NCI-H2107 treated with DMSO at 0.1 percent for 48 hours (cell line): ENCODE measurements at regions not wholly inside any gene's neighbourhood (a gene's known extent, or its start where the extent isn't known, plus 50 kb on each side); places are given as distances from the start of the nearest gene placed in this dataset.
"Not testable (repeated sequence)": the region's sequence is repeated elsewhere in the genome, so short reads cannot be mapped to it uniquely, and the experiment has no call there.

Experiments
- DNase-seq: peaks from one replicate; lab custom pipeline; 2025; ENCODE audit not compliant: unreplicated experiment; lab: John Stamatoyannopoulos, UW

DNA sequence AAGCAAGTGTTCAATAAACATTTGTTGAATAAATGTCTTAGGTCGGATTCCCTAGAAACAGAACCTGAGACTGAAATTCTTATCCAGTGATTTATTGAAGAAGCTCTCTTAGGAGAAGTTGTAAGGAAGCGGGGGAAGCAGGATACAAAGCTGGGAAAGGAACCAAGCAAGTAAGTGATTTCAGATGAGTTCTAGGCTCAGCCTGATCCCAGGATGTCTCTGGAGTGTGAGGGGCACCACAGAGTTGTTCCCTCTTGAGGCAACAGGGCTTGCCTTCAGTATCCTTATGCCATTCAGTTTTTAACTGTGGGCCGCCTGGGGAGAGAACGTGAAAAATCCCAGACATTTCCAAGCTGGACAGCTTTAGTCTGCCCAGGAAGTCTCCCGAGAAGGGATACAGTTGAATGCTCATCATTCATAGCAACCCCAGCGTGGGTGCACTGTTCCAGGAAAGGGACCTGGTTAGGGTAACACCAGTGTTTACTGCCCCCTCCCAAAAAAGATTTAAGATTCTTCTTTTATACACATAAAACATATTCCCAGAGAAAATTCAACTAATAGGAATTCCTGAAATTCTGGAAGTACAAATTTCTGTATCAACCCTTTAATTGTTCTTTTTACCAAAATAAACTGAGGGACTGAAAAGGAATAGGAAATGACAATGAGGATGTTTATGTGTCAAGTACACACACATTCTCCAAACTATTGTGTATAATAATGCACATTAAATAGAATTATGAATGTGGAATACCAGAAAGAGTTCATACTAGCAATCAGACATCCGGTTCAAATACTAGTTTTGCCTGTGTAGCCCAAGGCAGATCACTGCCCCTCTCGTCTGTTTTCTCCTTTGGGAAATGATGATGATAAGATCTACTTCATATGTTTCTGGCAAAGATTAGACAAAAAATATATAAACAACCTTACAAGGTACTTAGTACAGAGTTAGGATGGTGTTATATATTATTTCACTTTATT lies 592.1 kb upstream of the CDH2 start:
- no peak for DNase-seq

DNA sequence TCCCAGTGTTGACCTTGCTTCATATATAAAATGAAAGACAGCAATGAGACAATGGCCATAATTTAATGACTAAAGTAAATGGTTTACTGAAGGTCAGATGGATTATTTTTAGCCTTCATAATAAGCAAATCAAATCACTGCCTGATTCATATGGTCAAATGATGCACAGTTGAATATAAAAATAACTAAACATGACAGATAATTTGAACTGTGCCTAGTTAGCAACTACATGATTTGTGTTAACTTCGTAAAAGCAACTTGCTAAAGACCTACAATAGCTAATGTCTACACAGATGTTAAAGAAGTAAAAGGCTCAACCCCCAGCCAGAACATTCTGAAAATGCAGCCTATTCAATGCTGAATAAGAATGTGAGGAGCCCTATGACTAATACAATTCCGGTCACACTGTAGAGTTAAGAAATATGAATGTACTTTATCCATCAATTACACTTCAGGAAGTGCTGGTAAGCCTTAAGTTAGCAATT lies 590.8 kb upstream of the CDH2 start:
- DNase-seq, result no peak

DNA sequence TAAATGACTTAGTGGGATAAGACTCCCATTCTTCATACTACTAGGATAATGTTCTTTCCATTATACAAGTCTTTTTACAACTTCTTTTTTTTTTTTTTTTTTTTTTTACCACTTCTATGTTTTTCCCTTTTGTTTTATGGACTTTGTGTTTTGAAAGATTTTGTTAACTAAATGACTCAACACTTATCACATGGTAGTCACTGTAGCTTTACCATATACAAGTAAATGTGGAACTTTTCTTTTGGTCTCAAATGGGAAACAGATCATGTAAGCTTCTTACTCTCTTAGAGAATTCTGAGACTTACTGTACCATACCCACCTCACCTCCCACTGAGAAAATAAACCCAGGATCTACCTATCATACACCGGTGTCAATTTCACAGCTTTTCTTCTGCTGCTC lies 590.3 kb upstream of the CDH2 start:
- DNase-seq, result no peak

DNA sequence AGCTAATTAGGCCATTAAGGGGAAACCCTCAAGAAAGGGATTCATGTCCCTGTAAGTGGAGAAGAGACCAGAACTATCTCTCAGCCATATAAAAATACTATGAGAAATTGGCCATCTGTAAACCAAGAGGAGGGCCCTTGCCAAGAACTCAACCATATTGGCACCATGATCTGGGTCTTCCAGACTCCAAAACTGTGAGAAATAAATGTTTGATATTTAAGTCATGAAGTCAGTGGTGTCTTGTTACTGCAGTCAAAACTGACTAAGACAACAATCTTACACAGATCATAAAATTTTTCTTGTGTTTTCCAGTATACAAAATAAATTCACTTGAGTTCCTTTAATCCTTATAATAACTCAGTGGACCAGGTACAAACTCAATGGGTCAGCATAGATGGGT lies 589.8 kb upstream of the CDH2 start:
- DNase-seq, result no peak

DNA sequence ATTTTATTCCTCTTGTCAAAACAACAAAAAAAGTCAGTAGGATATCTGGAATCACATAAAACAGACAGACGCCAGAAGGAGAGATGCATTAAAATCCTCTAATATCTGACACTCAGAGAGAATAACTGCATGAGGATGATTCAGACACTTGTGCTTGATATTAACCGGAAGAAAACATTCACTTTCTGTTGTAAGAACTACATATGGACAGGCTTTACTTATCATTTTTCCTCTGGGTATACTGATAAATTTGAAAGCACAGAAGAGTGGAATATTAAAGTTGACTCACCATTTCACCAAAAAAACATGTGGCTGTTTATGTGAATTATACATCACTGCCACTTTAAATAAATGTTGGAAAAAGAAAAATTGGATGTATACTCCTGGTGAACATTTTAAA lies 589.1 kb upstream of the CDH2 start:
- DNase-seq, result no peak

DNA sequence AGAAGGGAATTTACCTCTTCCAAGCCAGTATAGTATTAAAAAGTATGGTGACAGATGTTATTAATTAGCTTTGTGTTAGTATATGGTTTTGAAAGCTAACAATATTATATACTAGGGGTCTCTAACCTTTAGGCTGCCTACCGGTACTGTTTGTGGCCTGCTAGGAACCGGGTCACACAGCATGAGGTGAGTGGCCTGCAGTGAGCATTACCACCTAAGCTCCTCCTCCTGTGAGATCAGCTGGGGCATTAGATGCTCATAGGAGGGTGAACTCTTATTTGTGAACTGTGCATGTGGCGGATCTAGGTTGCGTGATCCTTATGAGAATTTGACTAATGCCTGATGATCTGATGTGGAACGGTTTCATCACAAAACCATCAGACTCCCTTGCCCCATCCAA lies 583.4 kb upstream of the CDH2 start:
- no peak for DNase-seq

DNA sequence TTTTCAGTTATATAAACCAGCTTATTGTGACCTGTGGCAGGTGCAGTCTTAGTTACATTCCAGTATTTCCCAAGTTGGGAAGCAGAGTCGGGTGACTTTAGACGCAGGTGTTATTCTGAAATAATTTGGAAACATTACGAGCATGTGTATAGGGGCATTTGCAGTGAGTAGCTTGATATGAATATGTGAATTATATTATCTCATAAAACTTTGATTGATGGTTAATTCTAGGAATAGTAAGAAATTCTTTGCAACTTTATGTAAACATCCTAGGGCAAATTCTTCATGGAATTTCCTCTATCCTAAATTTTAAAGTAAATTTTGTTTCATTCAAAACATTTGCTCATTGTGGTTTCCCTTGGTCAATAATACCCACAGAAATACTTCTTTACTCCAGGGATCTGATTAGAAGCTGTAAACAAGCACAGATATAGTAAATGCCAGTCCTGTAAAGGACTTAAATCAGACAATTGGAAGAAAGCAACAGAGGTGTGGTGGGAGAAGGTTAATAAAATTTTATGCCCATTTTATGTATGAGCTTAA lies 580.6 kb upstream of the CDH2 start:
- no peak for DNase-seq

DNA sequence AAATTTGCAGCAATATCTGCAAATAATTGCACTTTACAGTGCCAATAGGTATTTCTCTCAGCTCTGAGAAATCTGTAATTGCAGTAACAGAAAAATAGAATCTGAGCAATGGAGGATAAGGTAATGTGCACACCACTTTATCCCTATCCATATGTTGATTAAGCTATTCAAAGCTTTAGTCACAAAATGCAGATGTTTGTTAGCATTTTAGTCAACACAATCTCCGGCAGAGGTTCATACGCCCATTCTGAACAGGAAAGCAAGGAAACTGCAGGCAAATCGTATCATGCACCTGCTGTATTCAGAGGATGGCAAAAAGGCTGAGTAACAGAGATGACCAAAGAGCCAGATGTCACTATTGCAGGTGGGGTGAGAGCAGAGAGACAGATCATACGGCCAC lies 566.2 kb upstream of the CDH2 start:
- no peak for DNase-seq

DNA sequence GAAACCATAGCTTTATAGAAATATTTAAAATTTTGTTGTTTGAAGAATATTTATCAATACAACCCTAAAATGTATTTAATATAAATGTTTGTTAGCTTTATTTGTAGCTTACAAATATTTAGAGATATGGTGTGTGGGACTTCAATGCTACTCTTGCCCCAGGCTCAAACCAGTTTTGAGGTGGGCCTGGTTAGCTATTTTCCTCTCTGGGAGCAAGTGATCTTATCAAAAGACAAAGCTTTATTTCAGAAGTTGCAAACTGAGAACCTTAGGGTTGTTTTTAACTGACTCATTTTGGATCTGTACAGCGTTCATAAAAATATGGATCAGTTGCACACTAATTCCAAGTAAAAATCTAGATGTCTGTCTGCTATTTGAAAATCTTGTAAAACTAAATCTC lies 563.6 kb upstream of the CDH2 start:
- DNase-seq, result no peak

DNA sequence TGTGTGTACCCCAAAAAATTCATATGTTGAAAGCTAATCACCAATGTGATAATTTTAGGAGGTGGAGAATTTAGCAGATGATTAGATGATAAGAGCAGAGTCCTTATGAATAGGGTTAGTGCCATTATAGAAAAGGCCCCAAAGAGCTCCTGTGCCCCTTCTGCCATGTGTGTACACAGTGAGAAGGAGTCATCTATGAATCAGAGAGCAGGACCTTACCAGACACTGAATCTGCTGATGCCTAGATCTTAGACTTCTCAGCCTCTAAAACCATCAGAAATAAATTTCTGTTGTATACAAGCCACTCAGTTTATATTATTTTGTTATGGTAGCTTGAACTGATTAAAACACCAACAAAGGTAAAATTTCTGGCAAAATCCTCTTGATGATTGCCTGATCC lies 560.0 kb upstream of the CDH2 start:
- no peak for DNase-seq

DNA sequence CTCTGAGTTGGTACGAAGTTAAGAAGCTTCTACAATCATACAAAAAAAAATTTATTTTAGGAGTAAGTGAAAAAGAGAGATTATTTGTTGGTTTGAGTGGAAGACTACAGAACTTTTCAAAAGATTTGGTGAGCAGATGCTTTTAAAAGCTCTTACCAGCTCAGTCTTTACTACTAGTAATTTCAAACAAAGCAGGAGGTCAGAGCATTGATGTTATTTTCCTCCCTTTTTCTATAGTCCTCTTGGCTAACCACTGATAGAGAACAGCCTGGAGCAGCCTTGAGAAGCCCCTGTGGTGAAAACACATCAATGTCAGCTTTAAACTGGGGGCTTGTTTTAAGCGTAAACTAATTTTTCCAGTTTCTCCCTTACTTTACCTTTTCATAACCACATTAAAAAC lies 559.3 kb upstream of the CDH2 start:
- no peak for DNase-seq

DNA sequence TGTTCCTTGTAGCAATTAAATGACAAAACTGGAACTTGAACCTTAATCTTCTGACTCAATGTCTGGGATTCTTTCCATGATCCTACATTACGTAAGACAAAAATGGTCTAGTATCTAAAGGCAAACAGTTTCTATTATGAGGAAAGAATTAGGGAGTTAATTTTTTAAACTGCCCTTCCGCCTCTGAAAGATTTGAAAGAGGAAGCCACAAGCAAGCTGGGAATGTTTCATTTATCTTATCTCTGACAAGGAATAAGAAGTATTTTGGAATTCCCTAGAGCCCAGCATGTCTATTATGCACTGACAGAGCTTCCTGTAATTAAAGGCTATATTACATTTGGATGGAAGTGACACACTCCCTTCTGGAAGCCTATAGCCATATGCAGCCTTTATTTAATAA lies 558.8 kb upstream of the CDH2 start:
- no peak for DNase-seq

DNA sequence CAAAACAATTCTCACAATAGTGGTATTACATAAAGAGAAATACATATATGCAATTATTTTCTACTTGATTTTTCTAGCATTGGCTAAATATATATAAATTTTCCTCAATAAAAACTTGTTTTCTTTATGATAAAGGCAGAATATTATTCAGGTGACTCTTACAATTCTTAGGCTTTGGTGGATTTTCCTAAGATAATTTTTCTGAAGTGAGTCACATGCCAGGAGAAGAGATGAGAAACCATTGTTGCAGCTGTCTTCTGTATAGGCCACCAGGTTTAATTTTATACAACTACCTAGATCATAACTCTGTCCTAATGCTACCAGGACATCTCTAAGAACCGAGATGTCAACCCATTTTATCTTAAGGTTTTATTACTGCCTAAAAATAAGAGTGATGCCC lies 552.4 kb upstream of the CDH2 start:
- no peak for DNase-seq

DNA sequence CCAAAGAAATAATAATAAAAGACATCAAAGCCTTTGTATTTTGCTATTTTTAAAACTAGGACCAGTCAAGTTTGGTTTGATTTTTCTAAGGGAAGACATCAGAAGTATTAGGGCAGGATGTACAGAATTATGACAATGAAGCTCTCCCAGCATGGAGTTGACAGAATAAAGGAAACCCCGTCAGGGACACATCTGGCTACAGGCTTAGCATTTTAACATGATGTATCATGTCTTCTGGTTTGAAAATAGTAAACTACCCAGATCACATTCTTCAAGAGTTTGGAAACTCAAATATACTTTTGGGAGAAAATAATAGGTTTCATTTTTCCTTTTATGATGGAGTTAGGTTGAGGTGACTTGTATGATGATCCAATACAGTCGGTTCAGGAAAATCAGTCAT lies 552.0 kb upstream of the CDH2 start:
- no peak for DNase-seq

DNA sequence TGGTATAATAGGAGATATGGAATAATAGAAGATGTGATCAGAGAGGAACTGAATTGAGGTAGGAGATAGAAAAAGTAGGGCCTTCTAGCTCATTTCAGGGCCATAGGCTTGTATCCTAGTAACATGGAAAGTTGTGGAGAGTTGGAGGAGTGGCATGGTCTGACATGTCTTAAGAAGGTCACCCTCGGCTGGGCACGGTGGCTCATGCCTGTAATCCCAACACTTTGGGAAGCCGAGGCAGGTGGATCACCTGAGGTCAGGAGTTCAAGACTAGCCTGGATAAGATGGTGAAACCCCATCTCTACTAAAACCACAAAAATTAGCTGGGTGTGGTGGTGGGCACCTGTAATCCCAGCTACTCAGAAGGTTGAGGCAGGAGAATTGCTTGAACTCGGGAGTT lies 550.3 kb upstream of the CDH2 start:
- DNase-seq, result not testable (repeated sequence)

DNA sequence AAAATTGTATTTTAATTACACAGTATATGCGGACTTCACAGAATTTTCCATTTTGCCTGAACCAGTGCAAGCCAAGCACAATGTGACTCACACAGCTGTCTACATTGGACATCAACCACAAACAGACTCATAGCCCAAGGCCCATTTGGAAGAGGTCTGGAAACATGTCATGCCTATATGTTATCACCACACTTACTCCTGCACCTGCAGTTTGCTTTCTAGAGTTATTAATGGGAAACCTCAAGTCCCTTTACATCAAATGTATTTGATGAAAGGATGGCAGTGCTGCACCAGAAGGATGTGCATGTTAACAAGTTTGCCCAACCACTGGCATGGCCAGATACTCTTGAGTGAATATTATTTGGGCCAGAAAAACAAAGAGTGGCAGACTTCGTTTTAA lies 548.9 kb upstream of the CDH2 start:
- no peak for DNase-seq

DNA sequence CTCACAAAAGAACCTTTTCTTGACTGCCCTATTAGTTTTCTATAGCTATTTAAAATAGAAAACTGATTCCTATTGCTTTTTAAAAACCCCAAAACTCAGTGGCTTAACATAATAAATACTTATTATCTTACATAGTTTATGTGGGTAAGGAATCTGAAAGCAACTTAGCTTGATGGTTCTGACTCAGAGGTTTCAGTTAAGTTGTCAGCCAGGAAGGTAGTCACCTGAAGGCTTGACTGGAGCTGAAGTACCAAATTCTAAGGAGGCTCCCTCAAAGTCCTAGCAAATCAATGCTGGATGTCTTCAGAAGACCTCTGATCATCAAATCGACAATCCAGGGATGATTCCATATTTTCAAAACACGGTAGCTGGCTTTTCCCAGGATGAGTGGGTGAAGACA lies 546.6 kb upstream of the CDH2 start:
- DNase-seq, result no peak

DNA sequence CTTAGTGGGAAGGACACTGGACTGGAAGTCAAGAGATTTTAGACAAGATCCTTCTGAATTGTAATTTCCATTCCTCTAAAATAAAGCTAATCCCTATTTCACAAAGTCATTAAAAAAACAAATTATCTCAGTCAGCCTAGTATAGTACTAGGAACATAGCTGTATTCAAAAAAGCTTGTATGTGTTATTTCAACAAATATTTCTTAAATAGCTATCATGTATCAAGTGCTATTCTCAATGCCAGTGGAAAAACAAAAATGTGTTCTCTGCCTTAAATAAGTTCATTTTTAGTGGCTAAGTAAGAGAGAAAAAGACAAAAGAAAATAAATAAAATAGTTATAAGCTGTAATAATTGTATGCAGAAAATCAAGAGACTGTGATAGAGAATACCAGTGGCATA lies 541.8 kb upstream of the CDH2 start:
- no peak for DNase-seq

DNA sequence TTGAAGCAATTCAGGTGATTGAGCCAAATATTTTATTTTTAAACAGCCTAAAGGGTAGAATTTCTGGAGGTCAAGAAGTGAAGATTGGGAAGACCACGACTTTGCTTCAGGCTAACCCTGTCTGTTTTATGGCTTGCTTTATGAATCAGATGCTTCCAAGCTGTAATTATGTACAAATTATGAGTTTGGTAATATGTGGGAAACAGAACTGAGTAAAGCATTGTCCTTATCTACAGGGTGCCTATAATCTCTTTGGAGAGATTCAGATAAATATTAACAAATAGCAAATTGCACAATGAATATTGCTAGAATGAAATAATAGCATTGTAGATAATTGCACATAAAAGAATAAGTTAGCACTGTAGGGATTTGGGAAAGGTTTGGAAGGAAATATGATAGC lies 539.4 kb upstream of the CDH2 start:
- DNase-seq, result no peak

DNA sequence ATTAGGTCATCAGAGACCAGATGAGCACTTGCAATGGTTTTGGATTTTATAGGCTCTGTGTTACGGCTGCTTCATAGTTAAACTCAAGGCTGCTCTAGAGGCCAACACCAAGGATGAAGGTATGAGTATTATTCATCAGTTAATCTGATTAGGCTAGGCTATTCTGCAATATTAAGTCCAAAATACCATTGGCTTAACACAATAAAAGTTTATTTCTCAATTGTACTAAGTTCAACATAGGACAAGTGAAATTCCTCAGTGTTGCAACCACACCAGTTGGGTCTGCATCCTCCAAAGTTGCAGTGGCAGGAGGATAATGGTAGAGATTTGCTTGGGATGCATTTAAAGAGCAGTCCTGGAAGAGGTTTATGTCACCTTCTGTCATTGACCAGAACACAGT lies 538.3 kb upstream of the CDH2 start:
- no peak for DNase-seq

DNA sequence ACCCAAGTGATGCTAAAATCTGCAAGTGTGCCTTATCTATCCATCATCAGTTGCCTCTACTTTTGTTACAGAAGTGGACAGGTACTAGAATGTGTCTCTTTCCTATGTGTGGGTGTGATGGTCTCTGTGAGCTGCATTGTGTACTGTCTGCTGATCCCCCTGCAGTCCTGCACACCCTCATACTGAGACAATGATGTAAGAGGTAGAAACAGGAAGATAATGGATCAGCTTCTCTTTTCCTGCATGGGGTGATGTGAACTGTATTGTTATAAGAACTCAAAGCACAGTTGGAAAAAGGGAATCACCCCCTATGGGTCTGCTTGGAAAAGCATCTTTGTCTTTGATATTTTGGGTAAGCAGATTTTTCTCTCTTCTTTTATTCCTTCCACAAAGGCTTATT lies 537.6 kb upstream of the CDH2 start:
- no peak for DNase-seq

DNA sequence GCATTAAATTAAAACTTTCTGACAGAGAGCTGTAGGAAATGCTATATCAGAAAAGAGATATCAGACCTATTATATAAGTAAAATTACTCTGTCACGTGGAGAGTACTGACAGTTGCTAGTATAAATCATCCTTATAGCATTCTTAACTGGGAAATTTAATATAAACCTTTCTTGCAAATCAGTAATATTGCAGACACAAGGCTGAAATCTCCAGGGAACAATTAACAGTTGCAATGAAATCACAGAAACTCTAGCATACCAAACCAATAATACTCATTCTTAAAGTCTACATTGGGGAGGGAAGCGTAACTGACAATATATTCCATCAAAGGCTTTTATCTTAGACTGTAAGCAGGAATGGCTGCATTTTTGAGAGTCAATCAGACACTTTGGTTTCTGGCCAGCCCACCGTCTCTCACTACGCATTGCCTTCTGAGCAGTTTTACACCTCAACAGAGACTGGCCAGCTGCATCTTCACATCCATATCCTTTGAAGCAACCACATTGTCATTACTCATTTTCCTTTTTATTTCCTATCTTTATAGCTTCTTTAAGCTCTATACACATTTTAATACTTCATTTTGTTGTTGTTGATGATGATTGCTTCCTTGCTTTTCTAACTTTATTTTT lies 536.0 kb upstream of the CDH2 start:
- DNase-seq, result no peak
